HG03575 (cell line): ENCODE measurements at regions not wholly inside any gene's neighbourhood (a gene's known extent, or its start where the extent isn't known, plus 50 kb on each side); places are given as distances from the start of the nearest gene placed in this dataset.
"Not testable (repeated sequence)": the region's sequence is repeated elsewhere in the genome, so short reads cannot be mapped to it uniquely, and the experiment has no call there.

Source experiments
- ATAC-seq: cut with Tn5 transposase; IDR thresholded peaks from one replicate; pipeline ENCODE4 v1.9.1; 2021; ENCODE audit not compliant: unreplicated experiment, insufficient number of reproducible peaks, low FRiP score; ENCODE audit errors: extremely low read depth

- ATAC-seq, result not testable (repeated sequence)
These were observed 59.4 kb upstream of the XIST start for GRCh38 chrX:73911946-73912345.

DNA sequence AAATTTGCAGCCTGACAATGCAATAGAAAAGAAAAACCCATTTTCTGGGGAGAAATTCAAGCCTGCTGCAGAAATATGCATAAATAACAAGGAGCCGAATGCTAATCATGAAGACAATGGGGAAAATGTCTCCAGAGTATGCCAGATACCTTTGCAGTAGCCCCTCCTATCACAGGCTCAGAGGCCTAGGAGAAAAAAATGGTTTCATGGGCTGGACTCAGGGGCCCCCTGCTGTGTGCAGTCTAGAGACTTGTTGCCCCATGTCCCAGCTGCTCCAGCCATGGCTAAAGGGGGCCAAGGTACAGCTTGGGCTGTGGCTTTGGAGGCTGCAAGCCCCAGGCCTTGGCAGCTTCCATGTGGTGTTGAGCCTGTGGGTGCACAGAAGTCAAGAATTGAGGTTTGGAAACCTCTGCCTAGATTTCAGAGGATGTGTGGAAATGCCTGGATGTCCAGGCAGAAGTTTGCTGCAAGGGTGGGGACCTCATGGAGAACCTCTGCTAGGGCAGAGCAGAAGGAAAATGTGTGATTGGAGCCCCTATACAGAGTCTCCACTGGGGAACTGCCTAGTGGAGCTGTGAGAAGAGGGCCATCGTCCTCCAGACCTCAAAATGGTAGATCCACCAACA, 53.3 kb upstream of the XIST start:
- not testable (repeated sequence) for ATAC-seq

DNA sequence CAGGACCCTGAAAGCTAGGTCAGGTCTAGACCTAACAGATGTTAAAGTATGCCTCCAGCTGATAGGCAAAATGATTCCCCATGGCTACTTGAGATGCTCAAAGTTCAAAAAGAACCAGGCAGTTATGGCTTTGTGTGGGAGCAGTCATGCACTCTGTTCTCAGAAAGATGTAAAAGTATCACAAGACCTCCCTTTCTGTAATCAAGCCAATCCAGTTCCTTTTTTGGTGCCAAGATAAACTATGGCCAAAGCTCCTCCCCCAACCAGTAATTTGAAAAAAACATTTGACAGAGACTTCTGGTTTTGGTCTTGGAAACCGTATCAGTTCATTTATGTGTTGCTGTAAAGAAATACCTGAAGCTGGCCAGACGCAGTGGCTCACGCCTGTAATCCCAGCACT, 51.4 kb upstream of the XIST start:
- ATAC-seq, result no peak
